ENCODE measurements at regions not wholly inside any gene's neighbourhood (a gene's known extent, or its start where the extent isn't known, plus 50 kb on each side); places are given as distances from the start of the nearest gene placed in this dataset.

DNA sequence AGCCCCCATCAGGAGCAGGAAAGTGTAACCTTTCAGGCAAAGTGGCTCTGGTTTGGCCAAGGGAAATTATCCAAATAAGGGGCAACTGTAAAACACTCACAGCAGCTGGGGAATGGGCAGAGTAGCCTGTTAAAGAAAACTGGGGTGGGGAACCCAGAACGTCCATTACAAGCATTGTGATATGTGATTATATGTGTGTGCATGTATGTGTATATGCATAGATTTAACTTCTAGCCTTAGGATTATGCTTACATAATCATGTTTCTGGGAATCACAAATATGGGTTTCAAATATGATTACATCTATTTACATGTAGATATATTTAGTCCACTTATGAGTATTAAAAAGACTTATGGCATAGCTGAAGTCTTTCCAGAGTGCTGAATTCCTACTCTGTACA is 278.1 kb upstream of the JAG1 start:
- H2BK120ac ChIP-seq (ENCODE audit: low read depth, low read length) = no peak overlapping the region
- DNase-seq = no peak
- dilution Hi-C loops (cut with HindIII; ENCODE audit: low sequenced_read_pairs, unreplicated experiment) = no loop called here
- no peak overlapping the region for H2AK5ac ChIP-seq (ENCODE audit: low read depth, low read length)
- no TSS peak for BruUV-seq (replicated peaks)
- H2BK20ac ChIP-seq (ENCODE audit: low read depth, low read length) = no peak overlapping the region
- H3K9me1 ChIP-seq (ENCODE audit: insufficient read depth, low read length) = no peaks in the 10 kb centered on the region
- CTCF ChIA-PET = no interaction called here
- intact Hi-C loops (cut with micrococcal nuclease) = no loop called here
- H3K4me2 ChIP-seq (ENCODE audit: low read depth, low read length) = no peak overlapping the region
- no peak overlapping the region for H3K23ac ChIP-seq (ENCODE audit: low read depth, low read length)
- POLR2A ChIA-PET (ENCODE audit: unreplicated experiment) = no interaction called here
- no peak overlapping the region for H3K18ac ChIP-seq (ENCODE audit: low read depth, low read length)
- in situ Hi-C loops (cut with MboI; ENCODE audit: low sequenced_read_pairs) = no loop called here
- H2AK9ac ChIP-seq (replicated peaks; ENCODE audit: low read depth, low read length, poor library complexity) = no peak overlapping the region
- H3K9me3 ChIP-seq (ENCODE audit: control insufficient read depth, insufficient read depth, low read length) = no peaks in the 10 kb centered on the region
- H3K27ac ChIP-seq (ENCODE audit: insufficient read depth, low read length) = no peak overlapping the region
- no peak overlapping the region for H4K91ac ChIP-seq (ENCODE audit: insufficient read depth, low read depth, low read length)
- no peaks in the 10 kb centered on the region for H3K79me1 ChIP-seq (ENCODE audit: low read depth in 1 of 2, low read length in 2 of 2)
- no peak overlapping the region for H3K4me3 ChIP-seq (ENCODE audit: insufficient read depth, low read depth, low read length)
- no peaks in the 10 kb centered on the region; the same call in 1 of the 2 replicates for H3K27me3 ChIP-seq (ENCODE audit: control insufficient read depth, insufficient read depth, low read length)
- H3K14ac ChIP-seq (replicated peaks; ENCODE audit: low read depth, low read length) = no peak overlapping the region
- no peak for ATAC-seq (ENCODE audit: low read depth)
- H3K36me3 ChIP-seq (ENCODE audit: control insufficient read depth, insufficient read depth, low read length) = no peaks in the 10 kb centered on the region
- no peaks in the 10 kb centered on the region for H3K4me1 ChIP-seq (ENCODE audit: control insufficient read depth, insufficient read depth, low read length)
- H3K56ac ChIP-seq (ENCODE audit: extremely low read depth, insufficient read depth, low read length) = no peak overlapping the region
- H3K9ac ChIP-seq (ENCODE audit: low read depth, low read length) = no peak overlapping the region
- no CpG with 5 or more reads among the region's 1 CpG for WGBS, 2 experiments (ENCODE audit: extremely low coverage in 2 of 2, insufficient read length in 1 of 2)
- no peaks in the 10 kb centered on the region for H4K20me1 ChIP-seq (ENCODE audit: insufficient read depth, low read length)
- H3K4ac ChIP-seq (ENCODE audit: low read depth, low read length) = no peak overlapping the region
- no peak overlapping the region for H2BK5ac ChIP-seq (ENCODE audit: low read depth, low read length, poor library complexity, severe bottlenecking)
- no peak overlapping the region for H4K5ac ChIP-seq (ENCODE audit: low read depth, low read length)
- H4K8ac ChIP-seq (ENCODE audit: low read depth in 2 of 2, low read length in 2 of 2) = no peak overlapping the region
- TF ChIP-seq CEBPB (IDR thresholded peaks at IDR 0.05; ENCODE audit: low read depth, low read length) (no peak), FOS (IDR thresholded peaks at IDR 0.05; ENCODE audit: low read depth, low read length) (no peak), RCOR1 (IDR thresholded peaks at IDR 0.05; ENCODE audit: insufficient replicate concordance, low read length) (no peak), NFE2L2 (IDR thresholded peaks at IDR 0.05; ENCODE audit: low read depth, low read length) (no peak), RAD21 (IDR thresholded peaks at IDR 0.05; ENCODE audit: low read length) (no peak), MXI1 (IDR thresholded peaks at IDR 0.05; ENCODE audit: borderline replicate concordance, low read depth, low read length) (no peak), BHLHE40 (IDR thresholded peaks at IDR 0.05; ENCODE audit: low read depth, low read length) (no peak), CHD1 (IDR thresholded peaks at IDR 0.05; ENCODE audit: low read depth, low read length) (no peak), RFX5 (IDR thresholded peaks at IDR 0.05; ENCODE audit: low read depth, low read length) (no peak), POLR2A (IDR thresholded peaks at IDR 0.05; ENCODE audit: low read depth, low read length) (no peak), MAFK (IDR thresholded peaks at IDR 0.05; ENCODE audit: low read depth, low read length) (no peak), MAZ (IDR thresholded peaks at IDR 0.05; ENCODE audit: borderline replicate concordance, low read depth, low read length) (no peak), SMC3 (IDR thresholded peaks at IDR 0.05; ENCODE audit: low read depth, low read length) (no peak)
- TF ChIP-seq, protein P1, sequence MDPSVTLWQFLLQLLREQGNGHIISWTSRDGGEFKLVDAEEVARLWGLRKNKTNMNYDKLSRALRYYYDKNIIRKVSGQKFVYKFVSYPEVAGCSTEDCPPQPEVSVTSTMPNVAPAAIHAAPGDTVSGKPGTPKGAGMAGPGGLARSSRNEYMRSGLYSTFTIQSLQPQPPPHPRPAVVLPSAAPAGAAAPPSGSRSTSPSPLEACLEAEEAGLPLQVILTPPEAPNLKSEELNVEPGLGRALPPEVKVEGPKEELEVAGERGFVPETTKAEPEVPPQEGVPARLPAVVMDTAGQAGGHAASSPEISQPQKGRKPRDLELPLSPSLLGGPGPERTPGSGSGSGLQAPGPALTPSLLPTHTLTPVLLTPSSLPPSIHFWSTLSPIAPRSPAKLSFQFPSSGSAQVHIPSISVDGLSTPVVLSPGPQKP (IDR thresholded peaks at IDR 0.05; ENCODE audit: borderline replicate concordance, low read depth, low read length) = no peak
- TF ChIP-seq, protein P2, sequence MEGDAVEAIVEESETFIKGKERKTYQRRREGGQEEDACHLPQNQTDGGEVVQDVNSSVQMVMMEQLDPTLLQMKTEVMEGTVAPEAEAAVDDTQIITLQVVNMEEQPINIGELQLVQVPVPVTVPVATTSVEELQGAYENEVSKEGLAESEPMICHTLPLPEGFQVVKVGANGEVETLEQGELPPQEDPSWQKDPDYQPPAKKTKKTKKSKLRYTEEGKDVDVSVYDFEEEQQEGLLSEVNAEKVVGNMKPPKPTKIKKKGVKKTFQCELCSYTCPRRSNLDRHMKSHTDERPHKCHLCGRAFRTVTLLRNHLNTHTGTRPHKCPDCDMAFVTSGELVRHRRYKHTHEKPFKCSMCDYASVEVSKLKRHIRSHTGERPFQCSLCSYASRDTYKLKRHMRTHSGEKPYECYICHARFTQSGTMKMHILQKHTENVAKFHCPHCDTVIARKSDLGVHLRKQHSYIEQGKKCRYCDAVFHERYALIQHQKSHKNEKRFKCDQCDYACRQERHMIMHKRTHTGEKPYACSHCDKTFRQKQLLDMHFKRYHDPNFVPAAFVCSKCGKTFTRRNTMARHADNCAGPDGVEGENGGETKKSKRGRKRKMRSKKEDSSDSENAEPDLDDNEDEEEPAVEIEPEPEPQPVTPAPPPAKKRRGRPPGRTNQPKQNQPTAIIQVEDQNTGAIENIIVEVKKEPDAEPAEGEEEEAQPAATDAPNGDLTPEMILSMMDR (conservative IDR thresholded peaks at IDR 0.05; ENCODE audit: low read depth, low read length) = no peak
- TF ChIP-seq, protein P3, sequence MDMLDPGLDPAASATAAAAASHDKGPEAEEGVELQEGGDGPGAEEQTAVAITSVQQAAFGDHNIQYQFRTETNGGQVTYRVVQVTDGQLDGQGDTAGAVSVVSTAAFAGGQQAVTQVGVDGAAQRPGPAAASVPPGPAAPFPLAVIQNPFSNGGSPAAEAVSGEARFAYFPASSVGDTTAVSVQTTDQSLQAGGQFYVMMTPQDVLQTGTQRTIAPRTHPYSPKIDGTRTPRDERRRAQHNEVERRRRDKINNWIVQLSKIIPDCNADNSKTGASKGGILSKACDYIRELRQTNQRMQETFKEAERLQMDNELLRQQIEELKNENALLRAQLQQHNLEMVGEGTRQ (IDR thresholded peaks at IDR 0.05; ENCODE audit: low read depth, low read length) = no peak
- H2BK15ac ChIP-seq (ENCODE audit: low read depth, low read length) = no peak overlapping the region
- H2AFZ ChIP-seq (replicated peaks; ENCODE audit: low read length, poor library complexity) = no peak overlapping the region
